ENCODE measurements at regions not wholly inside any gene's neighbourhood (a gene's known extent, or its start where the extent isn't known, plus 50 kb on each side); places are given as distances from the start of the nearest gene placed in this dataset.

DNA sequence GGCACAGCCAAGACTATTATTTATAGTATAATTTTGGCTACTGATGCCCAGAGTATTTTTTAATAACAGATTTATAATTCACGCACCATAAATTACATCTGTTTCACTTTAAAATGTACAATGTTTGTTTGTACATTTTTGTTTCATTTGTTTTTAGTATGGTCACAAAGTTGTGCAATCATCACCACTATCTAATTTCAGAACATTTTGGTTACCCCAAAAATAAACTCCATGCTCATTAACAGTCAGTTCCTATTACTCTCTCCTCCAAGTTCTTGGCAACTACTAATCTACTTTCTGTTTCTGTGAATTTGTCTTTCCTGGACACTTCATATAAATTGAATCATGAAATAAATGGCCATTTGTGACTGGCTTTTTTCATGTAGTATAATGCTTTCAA lies 176.7 kb downstream of the SH3BGRL start:
- Mint-ChIP-seq H3K4me3 (ENCODE audit: unreplicated experiment) (no peak overlapping the region), H3K36me3 (ENCODE audit: low read depth, unreplicated experiment) (no peaks in the 10 kb centered on the region), H3K4me1 (ENCODE audit: unreplicated experiment) (no peaks in the 10 kb centered on the region), H3K27me3 (ENCODE audit: unreplicated experiment) (no peaks in the 10 kb centered on the region), H3K27ac (ENCODE audit: unreplicated experiment) (no peak overlapping the region), H3K9me3 (ENCODE audit: unreplicated experiment) (no peaks in the 10 kb centered on the region)
- no peak for DNase-seq (ENCODE audit: low spot score)
- no peak for TF ChIP-seq CTCF (IDR thresholded peaks at IDR 0.05; ENCODE audit: unreplicated experiment)

GRCh38 chrX:81390237-81390636 lies 188.3 kb downstream of the SH3BGRL start:
- H3K9me3 Mint-ChIP-seq (ENCODE audit: unreplicated experiment): no peaks in the 10 kb centered on the region
- H3K27ac Mint-ChIP-seq (ENCODE audit: unreplicated experiment): no peak overlapping the region
- H3K27me3 Mint-ChIP-seq (ENCODE audit: unreplicated experiment): no peaks in the 10 kb centered on the region
- no peak for DNase-seq (ENCODE audit: low spot score)
- no peak for TF ChIP-seq CTCF (IDR thresholded peaks at IDR 0.05; ENCODE audit: unreplicated experiment)
- H3K36me3 Mint-ChIP-seq (ENCODE audit: low read depth, unreplicated experiment): no peaks in the 10 kb centered on the region
- peaks cover 5% of the 10 kb centered on the region for H3K4me1 Mint-ChIP-seq (ENCODE audit: unreplicated experiment)
- no peak overlapping the region for H3K4me3 Mint-ChIP-seq (ENCODE audit: unreplicated experiment)

DNA sequence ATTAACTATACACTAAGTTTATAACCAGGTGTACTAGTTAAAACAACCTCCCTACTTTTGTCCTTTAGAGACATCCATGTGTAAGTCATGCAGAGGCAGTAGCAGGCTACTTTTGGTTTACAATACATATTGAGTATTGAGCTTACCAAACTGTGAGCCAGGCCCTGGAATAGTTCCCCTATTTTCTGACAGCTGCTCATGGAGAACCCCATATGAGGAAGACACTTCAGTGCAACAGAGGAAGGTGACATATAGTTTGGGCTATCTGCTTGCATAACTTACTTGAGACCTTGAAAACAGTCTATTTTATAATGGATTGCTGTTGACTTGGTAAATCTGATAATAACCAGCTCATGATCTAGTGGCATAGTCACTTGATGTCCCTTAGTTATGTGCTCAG lies 190.5 kb downstream of the SH3BGRL start:
- Mint-ChIP-seq H3K27me3 (ENCODE audit: unreplicated experiment) (no peaks in the 10 kb centered on the region), H3K4me3 (ENCODE audit: unreplicated experiment) (no peak overlapping the region), H3K27ac (ENCODE audit: unreplicated experiment) (no peak overlapping the region), H3K9me3 (ENCODE audit: unreplicated experiment) (no peaks in the 10 kb centered on the region), H3K36me3 (ENCODE audit: low read depth, unreplicated experiment) (no peaks in the 10 kb centered on the region), H3K4me1 (ENCODE audit: unreplicated experiment) (peaks cover 5% of the 10 kb centered on the region)
- TF ChIP-seq CTCF (IDR thresholded peaks at IDR 0.05; ENCODE audit: unreplicated experiment): no peak
- DNase-seq (ENCODE audit: low spot score): no peak

- no peaks in the 10 kb centered on the region for H3K4me1 Mint-ChIP-seq (ENCODE audit: unreplicated experiment)
- no peak for TF ChIP-seq CTCF (IDR thresholded peaks at IDR 0.05; ENCODE audit: unreplicated experiment)
- H3K4me3 Mint-ChIP-seq (ENCODE audit: unreplicated experiment): no peak overlapping the region
- DNase-seq (ENCODE audit: low spot score): no peak
- no peaks in the 10 kb centered on the region for H3K27me3 Mint-ChIP-seq (ENCODE audit: unreplicated experiment)
- H3K9me3 Mint-ChIP-seq (ENCODE audit: unreplicated experiment): no peaks in the 10 kb centered on the region
- no peaks in the 10 kb centered on the region for H3K36me3 Mint-ChIP-seq (ENCODE audit: low read depth, unreplicated experiment)
- H3K27ac Mint-ChIP-seq (ENCODE audit: unreplicated experiment): no peak overlapping the region
Measured at GRCh38 chrX:81405781-81406180, 203.9 kb downstream of the SH3BGRL start.

GRCh38 chrX:81411517-81411916 lies 209.6 kb downstream of the SH3BGRL start:
- no peak overlapping the region for H3K4me3 Mint-ChIP-seq (ENCODE audit: unreplicated experiment)
- H3K9me3 Mint-ChIP-seq (ENCODE audit: unreplicated experiment): no peaks in the 10 kb centered on the region
- DNase-seq (ENCODE audit: low spot score): no peak
- TF ChIP-seq CTCF (IDR thresholded peaks at IDR 0.05; ENCODE audit: unreplicated experiment): no peak
- no peaks in the 10 kb centered on the region for H3K27me3 Mint-ChIP-seq (ENCODE audit: unreplicated experiment)
- H3K27ac Mint-ChIP-seq (ENCODE audit: unreplicated experiment): no peak overlapping the region
- no peaks in the 10 kb centered on the region for H3K36me3 Mint-ChIP-seq (ENCODE audit: low read depth, unreplicated experiment)
- no peaks in the 10 kb centered on the region for H3K4me1 Mint-ChIP-seq (ENCODE audit: unreplicated experiment)

Measured in endothelial cell (in vitro differentiated cells).